HepG2 (cell line): ENCODE measurements at regions not wholly inside any gene's neighbourhood (a gene's known extent, or its start where the extent isn't known, plus 50 kb on each side); places are given as distances from the start of the nearest gene placed in this dataset.

Experiments
- ATAC-seq: fragments of 200-7000 bp; cut with Tn5 transposase; 3 replicates; pipeline ENCODE4 v1.9.1; 2020; ENCODE audit warnings: mild to moderate bottlenecking, moderate library complexity
- BruUV-seq: library from RNA; stranded (reverse); fragments of 400-500 nt; replicated peaks from 2 replicates; lab custom pipeline; 2021; lab: Mats Ljungman, UMichigan
- CTCF ChIA-PET: fragments of 300-600 bp; formaldehyde crosslinking; extraction: SDS; loops from one replicate; lab custom pipeline; 2021; ENCODE audit warnings: low total read pairs, inconsistent platforms, low intra/inter-chr PET ratio; lab: Yijun Ruan, JAX
- POLR2A ChIA-PET: fragments of 350-600 bp; sonication (Branson Sonifier 250); formaldehyde crosslinking; loops from one replicate; lab custom pipeline; 2020; ENCODE audit warnings: antibody characterized with exemption, inconsistent platforms; lab: Yijun Ruan, JAX
- DNase-seq: peaks from one replicate; pipeline ENCODE4 v3.0.0-alpha.2; 2015; ENCODE audit warnings: low spot score
- FAIRE-seq: peaks from 3 replicates; lab custom pipeline; 2011; peaks lifted over from hg19 to GRCh38; lab: Jason Lieb, UNC
- H2AFZ ChIP-seq: one replicate; pipeline ENCODE4 v1.6.1; 2011; ENCODE audit warnings: low read length, inconsistent platforms
- H3K27ac ChIP-seq: fragments of 300-600 bp; 3 replicates; pipeline ENCODE4 v1.8.0; 2011; ENCODE audit warnings: mixed run types, mild to moderate bottlenecking, mixed read lengths, low read length, inconsistent platforms; ENCODE audit not compliant: insufficient read depth; ENCODE audit errors: extremely low read length
- H3K27me3 ChIP-seq, 2 experiments: fragments of 200-600 bp in 1 of 2; 2 replicates in 1 of 2; 3 replicates in 1 of 2; pipeline versions ENCODE4 v1.6.0 to v1.8.0; 2011; ENCODE audit warnings: low read length in 2 of 2, mild to moderate bottlenecking in 2 of 2, moderate library complexity in 2 of 2, inconsistent platforms in 1 of 2; ENCODE audit not compliant: insufficient read depth in 2 of 2, control insufficient read depth in 1 of 2
- H3K36me3 ChIP-seq, 2 experiments: fragments of 200-600 bp in 1 of 2; replicated peaks in 1 of 2; 2 replicates in 1 of 2; 3 replicates in 1 of 2; pipeline versions ENCODE4 v1.5.1 to v1.8.0; 2011; ENCODE audit warnings: low read length in 2 of 2, inconsistent platforms in 1 of 2; ENCODE audit not compliant: insufficient read depth in 2 of 2, control insufficient read depth in 1 of 2
- H3K4me1 ChIP-seq: 2 replicates; pipeline ENCODE4 v1.5.1; 2012; ENCODE audit warnings: low read length, inconsistent platforms; ENCODE audit not compliant: insufficient read depth
- H3K4me2 ChIP-seq: 2 replicates; pipeline ENCODE4 v1.6.0; 2011; ENCODE audit warnings: low read depth, low read length, inconsistent platforms
- H3K4me3 ChIP-seq, 3 experiments: fragments of 200-600 bp in 1 of 3; sonication (generic), shearing (Covaris generic) in 1 of 3; replicated peaks in 1 of 3; 2 replicates each; pipeline ENCODE4 v1.5.1; 2011 to 2016; ENCODE audit warnings: low read length in 3 of 3, inconsistent platforms in 2 of 3, low read depth in 2 of 3, mild to moderate bottlenecking in 2 of 3, control low read depth in 1 of 3, mixed read lengths in 1 of 3; ENCODE audit not compliant: insufficient read depth in 1 of 3
- H3K79me2 ChIP-seq: one replicate; pipeline ENCODE4 v1.6.1; 2011; ENCODE audit warnings: low read length, inconsistent platforms; ENCODE audit not compliant: insufficient read depth
- H3K9ac ChIP-seq: 2 replicates; pipeline ENCODE4 v1.6.0; 2011; ENCODE audit warnings: mild to moderate bottlenecking, low read depth, low read length, inconsistent platforms; ENCODE audit not compliant: insufficient read depth
- H3K9me3 ChIP-seq: 2 replicates; pipeline ENCODE4 v1.5.1; 2012; ENCODE audit warnings: mild to moderate bottlenecking, low read length
- H4K20me1 ChIP-seq: 2 replicates; pipeline ENCODE4 v1.6.0; 2011; ENCODE audit warnings: inconsistent platforms, mild to moderate bottlenecking, low read length, moderate library complexity; ENCODE audit not compliant: insufficient read depth
- ADNP ChIP-seq: sonication (generic); formaldehyde crosslinking; IDR thresholded peaks from 2 replicates; pipeline ENCODE4 v1.4.0; 2020; ENCODE audit warnings: missing genetic modification reagents
- AKAP8 ChIP-seq: sonication (generic); formaldehyde crosslinking; IDR thresholded peaks from 2 replicates; pipeline ENCODE4 v1.5.1; 2020; ENCODE audit warnings: mild to moderate bottlenecking, missing genetic modification reagents
- ELF4 ChIP-seq: sonication (generic); formaldehyde crosslinking; IDR thresholded peaks from 2 replicates; pipeline ENCODE4 v1.5.0; 2020; ENCODE audit warnings: missing genetic modification reagents, mild to moderate bottlenecking, moderate library complexity, borderline replicate concordance
- HHEX ChIP-seq: IDR thresholded peaks from 2 replicates; pipeline ENCODE4 v1.6.1; 2016; ENCODE audit warnings: control low read depth
- HIC2 ChIP-seq: sonication (generic); formaldehyde crosslinking; IDR thresholded peaks from 2 replicates; pipeline ENCODE4 v1.9.0; 2022; ENCODE audit warnings: low read depth, missing genetic modification reagents
- IKZF4 ChIP-seq: sonication (generic); formaldehyde crosslinking; IDR thresholded peaks from 2 replicates; pipeline ENCODE4 v1.5.1; 2020; ENCODE audit warnings: borderline replicate concordance, mild to moderate bottlenecking, low read depth, missing genetic modification reagents; ENCODE audit errors: not compliant biosample characterization
- KLF16 ChIP-seq, 2 experiments: sonication (generic) in 1 of 2; formaldehyde crosslinking in 1 of 2; IDR thresholded peaks; 2 replicates each; pipeline versions ENCODE4 v1.6.1 to v1.8.0; 2016 to 2023; ENCODE audit warnings: missing genetic modification reagents in 2 of 2, missing compliant biosample characterization in 1 of 2
- NCOA1 ChIP-seq: sonication (generic); formaldehyde crosslinking; IDR thresholded peaks from 2 replicates; pipeline ENCODE4 v1.9.0; 2021; ENCODE audit warnings: missing genetic modification reagents
- NFYB ChIP-seq: sonication (generic); formaldehyde crosslinking; IDR thresholded peaks from 2 replicates; pipeline ENCODE4 v1.4.0; 2020; ENCODE audit warnings: missing genetic modification reagents
- NFYC ChIP-seq: IDR thresholded peaks from 2 replicates; pipeline ENCODE4 v1.6.1; 2016; ENCODE audit warnings: missing genetic modification reagents, missing compliant biosample characterization
- RFXAP ChIP-seq: sonication (generic); formaldehyde crosslinking; IDR thresholded peaks from 2 replicates; pipeline ENCODE4 v1.4.0; 2020; ENCODE audit warnings: missing genetic modification reagents, borderline replicate concordance
- SP140L ChIP-seq: sonication (generic); formaldehyde crosslinking; IDR thresholded peaks from 2 replicates; pipeline ENCODE4 v1.4.0; 2020; ENCODE audit warnings: missing genetic modification reagents, borderline replicate concordance
- TARDBP ChIP-seq: sonication (generic); formaldehyde crosslinking; IDR thresholded peaks from 2 replicates; pipeline ENCODE4 v1.8.0; 2022; ENCODE audit warnings: mild to moderate bottlenecking, missing genetic modification reagents
- THAP11 ChIP-seq: IDR thresholded peaks from 2 replicates; pipeline ENCODE4 v1.6.1; 2016; ENCODE audit warnings: missing biosample characterization, missing genetic modification reagents
- TMF1 ChIP-seq: sonication (generic); formaldehyde crosslinking; IDR thresholded peaks from 2 replicates; pipeline ENCODE4 v1.8.1; 2022; ENCODE audit warnings: low read depth, missing genetic modification reagents
- ZNF264 ChIP-seq: sonication (generic); formaldehyde crosslinking; IDR thresholded peaks from 2 replicates; pipeline ENCODE4 v1.4.0; 2020; ENCODE audit warnings: missing genetic modification reagents
- WGBS: methylation state at CpG from one replicate; pipeline ENCODE4 v1.1.6; 2017; ENCODE audit warnings: low lambda C conversion rate; 5-methylcytosine and 5-hydroxymethylcytosine counted together
- in situ Hi-C: cut with HindIII; loops from 2 replicates; pipeline ENCODE4 v1.10.0; 2017; ENCODE audit warnings: low pct_unique_long_range_greater_than_20kb; ENCODE audit not compliant: extremely low pct_ligation_motif_present
- intact Hi-C: fragments of 100-400 bp; cut with micrococcal nuclease; formaldehyde crosslinking; loops from one replicate; pipeline ENCODE4 v1.10.0; 2022; ENCODE audit not compliant: unreplicated experiment
- TF ChIP-seq, protein P1 (sequence below): sonication (generic); formaldehyde crosslinking; IDR thresholded peaks from 2 replicates; pipeline ENCODE4 v1.4.0; 2020; ENCODE audit warnings: missing genetic modification reagents

DNA sequence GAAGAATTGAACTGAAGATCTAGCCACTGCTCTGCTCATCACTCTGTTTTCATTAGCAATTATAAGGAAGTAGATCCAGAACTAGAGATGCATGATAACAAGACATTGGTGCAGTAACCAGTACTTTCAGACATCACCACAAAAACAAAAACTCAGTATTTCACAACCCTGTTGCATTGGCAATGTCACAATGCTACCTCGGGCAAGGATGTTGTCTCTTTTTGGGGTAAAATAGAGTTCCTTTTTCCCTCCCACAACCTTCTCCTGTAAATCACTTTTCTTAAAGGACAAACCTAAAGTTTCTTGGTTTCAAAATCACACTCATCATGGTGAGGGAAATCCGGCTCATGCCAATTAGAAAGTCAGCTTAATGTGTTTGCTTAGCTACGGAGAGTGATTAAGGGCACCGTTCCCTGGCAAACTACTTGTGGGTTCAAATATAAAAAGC is 420.1 kb upstream of the MEF2C start:
- Histone ChIP-seq H3K9me3 (no peaks in the 10 kb centered on the region), H3K4me3 (no peak overlapping the region), H3K27me3 (no peaks in the 10 kb centered on the region), H3K9ac (no peak overlapping the region), H3K79me2 (no peaks in the 10 kb centered on the region), H3K4me1 (no peaks in the 10 kb centered on the region), H2AFZ (no peak overlapping the region), H3K36me3 (no peaks in the 10 kb centered on the region), H3K27ac (no peak overlapping the region), H3K4me2 (no peak overlapping the region), H4K20me1 (no peaks in the 10 kb centered on the region)
- POLR2A ChIA-PET = no interaction called here
- FAIRE-seq = no peak
- no TSS peak for BruUV-seq
- no peak for ATAC-seq
- in situ Hi-C loops (no loop called here), intact Hi-C loops (no loop called here)
- no peak for DNase-seq
- CTCF ChIA-PET = no interaction called here
- WGBS = 34% methylated on average over 4 of the region's 4 CpGs
- no peak for TF ChIP-seq IKZF4 (CRISPR knock-in tag)
- TF ChIP-seq KLF16 (CRISPR knock-in tag; IDR thresholded peaks at IDR 0.05) = no peak
- TF ChIP-seq TARDBP (CRISPR knock-in tag) = no peak
- no peak for TF ChIP-seq AKAP8 (CRISPR knock-in tag)
- TF ChIP-seq THAP11 (CRISPR knock-in tag) = no peak
- no peak for TF ChIP-seq ADNP
- TF ChIP-seq HIC2 (CRISPR knock-in tag) = no peak
- TF ChIP-seq ELF4 (CRISPR knock-in tag) = no peak
- TF ChIP-seq NCOA1 (CRISPR knock-in tag) = no peak
- no peak for TF ChIP-seq NFYB (CRISPR knock-in tag)
- no peak for TF ChIP-seq ZNF264 (CRISPR knock-in tag)
- no peak for TF ChIP-seq NFYC (CRISPR knock-in tag)
- no peak for TF ChIP-seq HHEX
- TF ChIP-seq SP140L = no peak
- TF ChIP-seq RFXAP (CRISPR knock-in tag) = no peak
- no peak for TF ChIP-seq TMF1
- TF ChIP-seq, protein P1, sequence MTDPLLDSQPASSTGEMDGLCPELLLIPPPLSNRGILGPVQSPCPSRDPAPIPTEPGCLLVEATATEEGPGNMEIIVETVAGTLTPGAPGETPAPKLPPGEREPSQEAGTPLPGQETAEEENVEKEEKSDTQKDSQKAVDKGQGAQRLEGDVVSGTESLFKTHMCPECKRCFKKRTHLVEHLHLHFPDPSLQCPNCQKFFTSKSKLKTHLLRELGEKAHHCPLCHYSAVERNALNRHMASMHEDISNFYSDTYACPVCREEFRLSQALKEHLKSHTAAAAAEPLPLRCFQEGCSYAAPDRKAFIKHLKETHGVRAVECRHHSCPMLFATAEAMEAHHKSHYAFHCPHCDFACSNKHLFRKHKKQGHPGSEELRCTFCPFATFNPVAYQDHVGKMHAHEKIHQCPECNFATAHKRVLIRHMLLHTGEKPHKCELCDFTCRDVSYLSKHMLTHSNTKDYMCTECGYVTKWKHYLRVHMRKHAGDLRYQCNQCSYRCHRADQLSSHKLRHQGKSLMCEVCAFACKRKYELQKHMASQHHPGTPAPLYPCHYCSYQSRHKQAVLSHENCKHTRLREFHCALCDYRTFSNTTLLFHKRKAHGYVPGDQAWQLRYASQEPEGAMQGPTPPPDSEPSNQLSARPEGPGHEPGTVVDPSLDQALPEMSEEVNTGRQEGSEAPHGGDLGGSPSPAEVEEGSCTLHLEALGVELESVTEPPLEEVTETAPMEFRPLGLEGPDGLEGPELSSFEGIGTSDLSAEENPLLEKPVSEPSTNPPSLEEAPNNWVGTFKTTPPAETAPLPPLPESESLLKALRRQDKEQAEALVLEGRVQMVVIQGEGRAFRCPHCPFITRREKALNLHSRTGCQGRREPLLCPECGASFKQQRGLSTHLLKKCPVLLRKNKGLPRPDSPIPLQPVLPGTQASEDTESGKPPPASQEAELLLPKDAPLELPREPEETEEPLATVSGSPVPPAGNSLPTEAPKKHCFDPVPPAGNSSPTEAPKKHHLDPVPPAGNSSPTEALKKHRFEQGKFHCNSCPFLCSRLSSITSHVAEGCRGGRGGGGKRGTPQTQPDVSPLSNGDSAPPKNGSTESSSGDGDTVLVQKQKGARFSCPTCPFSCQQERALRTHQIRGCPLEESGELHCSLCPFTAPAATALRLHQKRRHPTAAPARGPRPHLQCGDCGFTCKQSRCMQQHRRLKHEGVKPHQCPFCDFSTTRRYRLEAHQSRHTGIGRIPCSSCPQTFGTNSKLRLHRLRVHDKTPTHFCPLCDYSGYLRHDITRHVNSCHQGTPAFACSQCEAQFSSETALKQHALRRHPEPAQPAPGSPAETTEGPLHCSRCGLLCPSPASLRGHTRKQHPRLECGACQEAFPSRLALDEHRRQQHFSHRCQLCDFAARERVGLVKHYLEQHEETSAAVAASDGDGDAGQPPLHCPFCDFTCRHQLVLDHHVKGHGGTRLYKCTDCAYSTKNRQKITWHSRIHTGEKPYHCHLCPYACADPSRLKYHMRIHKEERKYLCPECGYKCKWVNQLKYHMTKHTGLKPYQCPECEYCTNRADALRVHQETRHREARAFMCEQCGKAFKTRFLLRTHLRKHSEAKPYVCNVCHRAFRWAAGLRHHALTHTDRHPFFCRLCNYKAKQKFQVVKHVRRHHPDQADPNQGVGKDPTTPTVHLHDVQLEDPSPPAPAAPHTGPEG = no peak
